G401 (cell line): ENCODE measurements at regions not wholly inside any gene's neighbourhood (a gene's known extent, or its start where the extent isn't known, plus 50 kb on each side); places are given as distances from the start of the nearest gene placed in this dataset.

Experiments
- DNase-seq: peaks from one replicate; pipeline ENCODE4 v3.0.0-alpha.2; 2015; ENCODE audit warnings: low spot score
- in situ Hi-C: cut with HindIII; loops from 2 replicates; pipeline ENCODE4 v1.10.0; 2016; ENCODE audit warnings: low sequenced_read_pairs, mixed read lengths

DNA sequence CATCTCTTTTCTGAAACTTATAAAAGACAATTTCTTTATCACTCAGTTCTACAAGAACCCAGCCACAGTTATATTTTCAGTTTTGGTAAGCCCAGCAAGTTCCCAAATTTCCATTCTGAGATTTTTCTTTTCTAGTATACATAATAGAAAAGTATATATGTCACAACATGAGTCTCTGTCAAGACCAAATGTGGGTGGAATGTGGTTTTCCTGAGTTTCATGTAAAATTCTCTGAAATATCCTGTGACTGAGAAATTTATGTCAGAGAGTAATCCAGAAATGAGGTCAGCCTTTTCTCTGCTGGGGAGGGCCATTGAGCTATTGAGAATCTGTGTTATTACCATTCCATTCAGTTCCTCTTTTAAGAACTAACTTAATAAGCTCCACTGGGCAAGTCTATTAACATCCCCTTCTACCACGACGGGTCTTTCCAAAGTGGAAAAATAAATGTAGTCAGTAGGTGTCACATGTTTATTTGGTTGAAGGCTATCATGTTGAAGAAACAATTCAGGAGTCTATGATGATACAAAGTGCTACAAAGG, 100.7 kb upstream of the HMGN3 start:
- no peak for DNase-seq
- in situ Hi-C loops = no loop called here

DNA sequence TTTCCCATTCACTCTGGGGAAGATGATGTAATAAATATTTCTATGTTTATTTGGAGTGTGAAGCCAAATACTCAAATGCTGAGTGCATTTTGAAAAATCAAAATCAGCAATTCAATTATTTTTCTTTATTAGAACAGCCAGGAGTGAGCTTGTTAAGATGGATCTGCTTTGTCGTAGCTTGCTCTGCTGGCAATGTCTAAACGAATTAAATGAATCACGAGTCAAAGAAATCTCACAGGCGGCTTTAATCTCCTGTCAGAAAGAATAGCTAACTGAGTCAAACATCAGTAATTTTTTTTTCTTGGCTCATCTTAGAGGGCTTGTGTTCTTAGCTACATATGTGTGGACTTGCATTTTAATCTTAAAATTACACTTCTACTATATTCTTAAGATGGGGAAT, 100.2 kb upstream of the HMGN3 start:
- in situ Hi-C loops = no loop called here
- DNase-seq = no peak

DNA sequence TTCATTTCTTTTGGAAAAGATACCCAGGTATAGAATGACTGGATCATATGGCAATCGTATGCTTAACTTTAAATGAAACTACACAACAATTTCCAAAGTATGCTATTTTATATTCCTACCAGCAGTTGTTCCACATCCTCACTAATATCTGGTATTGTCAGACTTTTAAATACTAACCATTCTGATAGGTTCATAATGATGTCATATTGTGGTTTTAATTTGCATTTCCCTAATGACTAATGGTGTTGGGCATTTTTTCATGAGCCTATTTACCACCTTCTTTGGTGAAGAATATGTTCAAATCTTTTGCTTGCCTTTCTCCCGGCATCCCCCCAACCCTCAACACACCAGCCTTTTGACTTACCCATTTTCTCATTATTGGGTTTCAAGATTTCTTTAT, 96.2 kb upstream of the HMGN3 start:
- no peak for DNase-seq
- in situ Hi-C loops = no loop called here

DNA sequence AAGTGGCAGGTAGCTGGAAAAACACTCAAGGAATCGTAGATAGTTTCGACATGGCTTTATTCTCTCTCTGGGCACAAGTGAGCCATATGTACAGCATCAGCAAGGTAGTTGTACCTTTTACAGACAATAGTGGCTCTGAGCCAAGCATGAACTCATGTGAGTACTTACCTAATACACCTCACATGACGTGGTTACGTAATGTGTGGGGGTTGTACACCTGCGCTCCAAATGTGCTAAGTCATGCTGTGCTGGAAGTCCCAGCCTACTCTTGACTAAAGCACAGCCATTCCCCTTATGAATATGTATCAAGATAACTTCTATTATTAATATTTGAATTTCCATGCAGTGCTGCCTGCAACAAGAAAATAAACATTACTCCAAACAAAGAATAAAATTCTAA, 78.8 kb upstream of the HMGN3 start:
- no peak for DNase-seq
- in situ Hi-C loops = no loop called here

DNA sequence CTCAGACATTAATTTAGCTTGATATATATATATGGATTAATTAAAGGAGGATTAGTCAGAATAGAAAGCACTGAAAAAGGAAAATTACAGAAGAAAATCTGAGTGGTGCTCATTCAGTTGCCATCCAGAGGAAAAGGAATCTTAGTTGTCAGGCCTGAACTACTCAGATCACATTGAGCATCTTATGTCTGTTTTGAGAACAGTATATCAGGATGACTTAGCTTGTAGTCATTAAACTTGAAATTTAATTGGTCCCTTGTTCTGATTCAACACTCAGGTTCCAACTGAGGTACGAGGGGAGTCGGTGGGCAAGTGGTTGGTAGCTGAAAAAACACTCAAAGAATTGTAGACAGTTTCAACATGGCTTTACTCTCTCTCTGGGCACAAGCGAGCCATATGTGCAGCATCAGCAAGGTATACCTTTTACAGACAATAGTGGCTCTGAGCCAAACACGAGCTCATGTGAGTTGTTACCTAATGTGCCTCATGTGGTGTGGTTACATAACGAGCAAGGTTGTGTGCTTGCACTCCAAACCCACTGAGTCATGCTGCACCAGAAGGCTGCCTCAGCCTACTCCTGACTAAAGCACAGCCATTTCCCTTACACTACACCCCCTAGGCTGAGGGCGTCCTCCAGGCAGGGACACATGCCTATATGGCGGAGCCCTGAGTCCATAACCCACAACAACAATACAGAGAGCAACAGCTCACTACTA, 73.0 kb upstream of the HMGN3 start:
- in situ Hi-C loops = no loop called here
- no peak for DNase-seq

DNA sequence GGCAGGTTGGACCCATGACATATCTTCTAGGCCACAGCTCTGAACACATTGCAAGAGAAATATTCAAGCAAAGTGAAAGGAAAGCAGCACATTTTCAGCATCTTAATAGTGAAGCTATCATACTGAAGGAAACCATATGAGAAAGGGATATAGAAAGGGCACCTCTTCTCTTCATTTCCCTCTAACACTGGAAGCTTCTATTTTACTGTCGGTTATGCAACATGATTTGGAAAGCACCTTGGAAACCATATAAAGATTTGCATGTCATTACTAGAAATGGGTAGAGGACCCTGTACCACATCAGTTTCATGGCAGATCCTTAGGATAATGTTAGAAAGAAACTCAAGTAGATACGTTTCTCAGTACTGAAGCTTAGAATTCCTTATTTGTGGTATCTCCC, 70.5 kb upstream of the HMGN3 start:
- in situ Hi-C loops = no loop called here
- DNase-seq = no peak

DNA sequence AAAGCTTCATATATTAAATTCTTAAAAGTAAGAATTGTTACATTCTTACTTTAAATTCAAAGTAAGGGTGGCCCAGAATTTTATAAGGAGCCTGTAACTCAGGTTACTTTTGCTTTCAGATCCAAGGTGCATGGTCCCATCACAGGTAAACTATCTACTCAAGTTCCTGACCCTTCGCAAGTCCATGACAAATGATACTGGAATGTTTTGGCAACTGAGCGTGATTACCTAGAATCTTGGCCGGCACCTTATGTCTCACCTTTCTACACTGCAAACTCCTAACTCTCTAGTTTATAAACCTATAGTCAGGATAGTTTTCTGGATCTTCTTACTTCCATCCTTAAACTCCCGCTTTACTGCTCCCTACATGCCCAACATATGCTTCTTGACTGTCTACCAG, 67.9 kb upstream of the HMGN3 start:
- no peak for DNase-seq
- in situ Hi-C loops = no loop called here

DNA sequence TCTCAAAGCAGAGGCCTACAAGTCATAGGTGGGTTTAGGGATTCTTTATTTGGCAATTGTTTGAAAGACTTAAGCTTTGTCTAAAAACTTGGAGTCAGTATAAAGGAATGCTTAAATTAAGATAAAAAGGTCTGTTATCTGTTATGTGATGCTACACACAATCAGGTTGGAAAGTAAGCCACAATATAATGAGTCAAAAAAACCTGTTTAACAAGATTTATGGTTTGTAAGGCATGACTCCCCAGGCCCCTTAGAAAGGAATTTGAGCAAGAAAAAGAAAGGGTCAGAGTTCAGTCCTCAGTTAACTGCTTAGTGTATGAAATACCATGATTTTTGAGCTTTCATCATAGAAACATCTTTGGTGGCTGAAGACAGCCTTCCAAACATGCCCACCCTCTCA, 66.8 kb upstream of the HMGN3 start:
- in situ Hi-C loops = no loop called here
- DNase-seq = no peak

DNA sequence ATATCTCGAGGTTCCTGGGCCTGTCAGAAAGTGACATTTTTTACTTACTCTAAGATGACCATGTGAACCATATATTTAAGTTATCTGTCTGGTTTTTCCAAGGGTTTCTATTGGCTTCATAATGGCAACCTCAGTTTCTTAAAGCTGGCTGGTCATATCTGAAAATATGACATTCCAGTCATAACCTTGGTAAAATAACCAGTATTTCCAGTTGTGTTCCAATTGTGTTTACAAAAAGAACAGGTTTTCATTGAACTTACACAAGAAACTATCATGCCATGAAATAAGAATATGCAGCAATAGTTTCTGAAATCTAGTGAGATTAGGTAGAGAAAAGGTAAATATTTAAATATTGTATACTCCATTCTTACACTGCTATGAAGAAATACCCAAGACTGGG, 61.7 kb upstream of the HMGN3 start:
- in situ Hi-C loops = no loop called here
- no peak for DNase-seq
